SK-N-SH treated with all-trans-retinoic acid at 6 μM for 48 hours (cell line): ENCODE measurements at regions not wholly inside any gene's neighbourhood (a gene's known extent, or its start where the extent isn't known, plus 50 kb on each side); places are given as distances from the start of the nearest gene placed in this dataset.

Experiments used
- ATAC-seq: fragments of 200-7000 bp; cut with Tn5 transposase; 3 replicates; pipeline ENCODE4 v1.9.1; 2020; ENCODE audit warnings: mild to moderate bottlenecking, moderate library complexity
- BACH2 ChIP-seq: fragments of 250-450 bp; sonication (Bioruptor Pico); IDR thresholded peaks from 2 replicates; pipeline ENCODE4 v1.9.0; 2021; ENCODE audit warnings: mild to moderate bottlenecking, borderline replicate concordance
- CSDC2 ChIP-seq: fragments of 250-450 bp; sonication (Bioruptor Pico); IDR thresholded peaks from 2 replicates; pipeline ENCODE4 v1.5.0; 2020; ENCODE audit warnings: mild to moderate bottlenecking, moderate library complexity
- ESRRG ChIP-seq: fragments of 250-450 bp; sonication (Bioruptor Pico); IDR thresholded peaks from 2 replicates; pipeline ENCODE4 v1.6.1; 2021; ENCODE audit warnings: mild to moderate bottlenecking
- GLIS3 ChIP-seq: fragments of 250-450 bp; sonication (Bioruptor Pico); IDR thresholded peaks from 2 replicates; pipeline ENCODE4 v1.5.0; 2020; ENCODE audit warnings: mild to moderate bottlenecking, moderate library complexity
- ISL1 ChIP-seq: fragments of 250-450 bp; sonication (Bioruptor Pico); IDR thresholded peaks from 2 replicates; pipeline ENCODE4 v2.1.2; 2022; ENCODE audit warnings: mild to moderate bottlenecking, moderate library complexity
- OSR1 ChIP-seq: fragments of 250-450 bp; sonication (Bioruptor Pico); IDR thresholded peaks from 2 replicates; pipeline ENCODE4 v1.8.0; 2022; ENCODE audit warnings: moderate library complexity, mild to moderate bottlenecking, inconsistent platforms
- RARB ChIP-seq: fragments of 250-450 bp; sonication (Bioruptor Pico); IDR thresholded peaks from 2 replicates; pipeline ENCODE4 v1.8.0; 2021; ENCODE audit warnings: mild to moderate bottlenecking, moderate library complexity
- SNAI2 ChIP-seq: fragments of 250-450 bp; sonication (Bioruptor Pico); IDR thresholded peaks from 2 replicates; pipeline ENCODE4 v1.5.0; 2020; ENCODE audit warnings: mild to moderate bottlenecking, moderate library complexity
- TCF4 ChIP-seq: fragments of 250-450 bp; sonication (Bioruptor Pico); IDR thresholded peaks from 2 replicates; pipeline ENCODE4 v1.8.0; 2021; ENCODE audit warnings: mild to moderate bottlenecking, moderate library complexity, borderline replicate concordance
- TOX ChIP-seq: fragments of 250-450 bp; sonication (Bioruptor Pico); IDR thresholded peaks from 2 replicates; pipeline ENCODE4 v1.8.0; 2021; ENCODE audit warnings: mild to moderate bottlenecking, moderate library complexity, borderline replicate concordance
- TSHZ2 ChIP-seq: fragments of 250-450 bp; sonication (Bioruptor Pico); IDR thresholded peaks from 2 replicates; pipeline ENCODE4 v1.5.0; 2020; ENCODE audit warnings: mild to moderate bottlenecking, moderate library complexity
- ZFP30 ChIP-seq: fragments of 450-650 bp; formaldehyde crosslinking; IDR thresholded peaks from 2 replicates; pipeline ENCODE4 v1.5.0; 2022; ENCODE audit warnings: mild to moderate bottlenecking, moderate library complexity
- ZNF565 ChIP-seq: fragments of 450-650 bp; formaldehyde crosslinking; conservative IDR thresholded peaks from 2 replicates; pipeline ENCODE4 v1.5.0; 2020; ENCODE audit warnings: low read depth, mild to moderate bottlenecking, moderate library complexity
- ZNF70 ChIP-seq: fragments of 450-650 bp; formaldehyde crosslinking; IDR thresholded peaks from 2 replicates; pipeline ENCODE4 v1.5.0; 2020; ENCODE audit warnings: mild to moderate bottlenecking, moderate library complexity
- ZNF8 ChIP-seq: fragments of 450-650 bp; formaldehyde crosslinking; IDR thresholded peaks from 2 replicates; pipeline ENCODE4 v1.5.0; 2020; ENCODE audit warnings: mild to moderate bottlenecking, moderate library complexity
- TF ChIP-seq, protein P1 (sequence below): fragments of 250-450 bp; sonication (Bioruptor Pico); IDR thresholded peaks from 2 replicates; pipeline ENCODE4 v1.5.1; 2021; ENCODE audit warnings: mild to moderate bottlenecking, moderate library complexity
- TF ChIP-seq, protein P2 (sequence below): fragments of 250-450 bp; sonication (Bioruptor Pico); IDR thresholded peaks from 2 replicates; pipeline ENCODE4 v1.8.0; 2020; ENCODE audit warnings: mild to moderate bottlenecking, moderate library complexity, borderline replicate concordance
- TF ChIP-seq, protein P3 (sequence below): fragments of 250-450 bp; sonication (Bioruptor Pico); IDR thresholded peaks from 2 replicates; pipeline ENCODE4 v1.5.1; 2020; ENCODE audit warnings: low read depth, mild to moderate bottlenecking, moderate library complexity

DNA sequence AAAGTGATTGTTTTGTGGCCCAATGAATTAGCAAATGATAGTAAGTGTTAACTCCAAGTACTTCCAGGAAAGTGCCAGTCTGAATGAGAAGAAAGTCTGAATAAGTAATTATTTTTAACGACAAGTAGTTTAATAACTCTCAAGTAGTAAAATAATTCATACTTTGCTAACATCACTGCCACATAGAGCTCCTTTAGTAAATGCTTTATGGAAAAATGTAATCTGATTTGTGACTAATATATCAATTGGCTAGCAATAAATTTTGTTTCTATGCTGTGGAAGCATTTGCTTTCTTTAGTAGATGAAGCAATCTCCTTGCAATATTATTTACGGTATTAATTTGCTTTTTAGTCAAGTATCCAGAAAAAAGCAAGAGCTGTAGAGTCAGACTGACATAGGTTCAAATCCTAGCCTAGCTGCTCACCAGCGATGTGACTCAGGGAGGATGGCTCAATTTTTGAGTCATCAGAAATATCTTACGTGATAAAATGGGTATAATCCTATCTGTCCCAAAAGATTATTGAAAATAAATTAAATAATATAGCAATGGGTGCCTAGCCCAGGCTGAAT, 329.3 kb downstream of the FGFR2 start:
- TF ChIP-seq ESRRG (CRISPR knock-in tag) (no peak), BACH2 (CRISPR knock-in tag) (no peak), ZFP30 (no peak), ISL1 (CRISPR knock-in tag) (no peak), ZNF8 (CRISPR knock-in tag) (no peak), TOX (no peak), GLIS3 (CRISPR knock-in tag) (no peak), ZNF70 (CRISPR knock-in tag) (no peak), TSHZ2 (CRISPR knock-in tag) (no peak), ZNF565 (CRISPR knock-in tag) (no peak)
- TF ChIP-seq, protein P1, sequence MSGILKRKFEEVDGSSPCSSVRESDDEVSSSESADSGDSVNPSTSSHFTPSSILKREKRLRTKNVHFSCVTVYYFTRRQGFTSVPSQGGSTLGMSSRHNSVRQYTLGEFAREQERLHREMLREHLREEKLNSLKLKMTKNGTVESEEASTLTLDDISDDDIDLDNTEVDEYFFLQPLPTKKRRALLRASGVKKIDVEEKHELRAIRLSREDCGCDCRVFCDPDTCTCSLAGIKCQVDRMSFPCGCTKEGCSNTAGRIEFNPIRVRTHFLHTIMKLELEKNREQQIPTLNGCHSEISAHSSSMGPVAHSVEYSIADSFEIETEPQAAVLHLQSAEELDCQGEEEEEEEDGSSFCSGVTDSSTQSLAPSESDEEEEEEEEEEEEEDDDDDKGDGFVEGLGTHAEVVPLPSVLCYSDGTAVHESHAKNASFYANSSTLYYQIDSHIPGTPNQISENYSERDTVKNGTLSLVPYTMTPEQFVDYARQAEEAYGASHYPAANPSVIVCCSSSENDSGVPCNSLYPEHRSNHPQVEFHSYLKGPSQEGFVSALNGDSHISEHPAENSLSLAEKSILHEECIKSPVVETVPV (CRISPR knock-in tag): no peak
- TF ChIP-seq, protein P2, sequence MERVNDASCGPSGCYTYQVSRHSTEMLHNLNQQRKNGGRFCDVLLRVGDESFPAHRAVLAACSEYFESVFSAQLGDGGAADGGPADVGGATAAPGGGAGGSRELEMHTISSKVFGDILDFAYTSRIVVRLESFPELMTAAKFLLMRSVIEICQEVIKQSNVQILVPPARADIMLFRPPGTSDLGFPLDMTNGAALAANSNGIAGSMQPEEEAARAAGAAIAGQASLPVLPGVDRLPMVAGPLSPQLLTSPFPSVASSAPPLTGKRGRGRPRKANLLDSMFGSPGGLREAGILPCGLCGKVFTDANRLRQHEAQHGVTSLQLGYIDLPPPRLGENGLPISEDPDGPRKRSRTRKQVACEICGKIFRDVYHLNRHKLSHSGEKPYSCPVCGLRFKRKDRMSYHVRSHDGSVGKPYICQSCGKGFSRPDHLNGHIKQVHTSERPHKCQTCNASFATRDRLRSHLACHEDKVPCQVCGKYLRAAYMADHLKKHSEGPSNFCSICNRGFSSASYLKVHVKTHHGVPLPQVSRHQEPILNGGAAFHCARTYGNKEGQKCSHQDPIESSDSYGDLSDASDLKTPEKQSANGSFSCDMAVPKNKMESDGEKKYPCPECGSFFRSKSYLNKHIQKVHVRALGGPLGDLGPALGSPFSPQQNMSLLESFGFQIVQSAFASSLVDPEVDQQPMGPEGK (CRISPR knock-in tag): no peak
- TF ChIP-seq, all 23 proteins: peak for 0
- no peak for ATAC-seq

DNA sequence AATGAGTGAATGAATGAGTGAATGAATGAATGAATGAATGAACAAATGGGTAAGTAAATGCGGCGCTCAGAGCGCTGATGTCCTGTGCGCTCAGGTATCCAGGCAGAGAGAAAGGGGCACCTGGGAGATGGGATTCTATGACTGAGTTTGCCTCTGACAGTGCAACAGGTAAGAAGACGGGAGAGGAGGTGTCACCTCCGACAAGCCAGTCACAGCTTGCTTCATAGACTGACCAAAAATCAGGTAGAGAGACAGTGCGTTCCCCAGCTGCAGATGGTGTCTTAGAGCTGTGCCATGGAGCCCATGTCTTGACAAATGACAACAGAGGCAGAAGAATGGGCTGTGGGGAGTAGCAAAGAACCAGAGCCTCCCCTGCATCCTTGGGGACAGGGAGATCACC, 327.3 kb downstream of the FGFR2 start:
- ATAC-seq: no peak
- TF ChIP-seq TOX: no peak
- no peak for TF ChIP-seq BACH2 (CRISPR knock-in tag)
- TF ChIP-seq ZNF8 (CRISPR knock-in tag): no peak
- no peak for TF ChIP-seq ZNF565 (CRISPR knock-in tag)
- TF ChIP-seq, protein P2 (CRISPR knock-in tag): no peak
- no peak for TF ChIP-seq CSDC2 (CRISPR knock-in tag)
- TF ChIP-seq SNAI2 (CRISPR knock-in tag): no peak
- no peak for TF ChIP-seq RARB (CRISPR knock-in tag)
- no peak for TF ChIP-seq ESRRG (CRISPR knock-in tag)
- TF ChIP-seq TSHZ2 (CRISPR knock-in tag): no peak
- no peak for TF ChIP-seq TCF4 (CRISPR knock-in tag)
- TF ChIP-seq OSR1: no peak
- no peak for TF ChIP-seq ZNF70 (CRISPR knock-in tag)
- TF ChIP-seq, protein P1 (CRISPR knock-in tag): no peak
- TF ChIP-seq, protein P3, sequence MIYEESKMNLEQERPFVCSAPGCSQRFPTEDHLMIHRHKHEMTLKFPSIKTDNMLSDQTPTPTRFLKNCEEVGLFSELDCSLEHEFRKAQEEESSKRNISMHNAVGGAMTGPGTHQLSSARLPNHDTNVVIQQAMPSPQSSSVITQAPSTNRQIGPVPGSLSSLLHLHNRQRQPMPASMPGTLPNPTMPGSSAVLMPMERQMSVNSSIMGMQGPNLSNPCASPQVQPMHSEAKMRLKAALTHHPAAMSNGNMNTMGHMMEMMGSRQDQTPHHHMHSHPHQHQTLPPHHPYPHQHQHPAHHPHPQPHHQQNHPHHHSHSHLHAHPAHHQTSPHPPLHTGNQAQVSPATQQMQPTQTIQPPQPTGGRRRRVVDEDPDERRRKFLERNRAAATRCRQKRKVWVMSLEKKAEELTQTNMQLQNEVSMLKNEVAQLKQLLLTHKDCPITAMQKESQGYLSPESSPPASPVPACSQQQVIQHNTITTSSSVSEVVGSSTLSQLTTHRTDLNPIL (CRISPR knock-in tag): no peak
